GM19467 (cell line): ENCODE measurements at regions not wholly inside any gene's neighbourhood (a gene's known extent, or its start where the extent isn't known, plus 50 kb on each side); places are given as distances from the start of the nearest gene placed in this dataset.
A peak's percentile ranks its signal among the peaks of the same experiment; 100 is the strongest.

Experiments used
- ATAC-seq: cut with Tn5 transposase; IDR thresholded peaks from one replicate; pipeline ENCODE4 v1.9.1; 2021; ENCODE audit warnings: mild to moderate bottlenecking, moderate library complexity; ENCODE audit not compliant: unreplicated experiment

DNA sequence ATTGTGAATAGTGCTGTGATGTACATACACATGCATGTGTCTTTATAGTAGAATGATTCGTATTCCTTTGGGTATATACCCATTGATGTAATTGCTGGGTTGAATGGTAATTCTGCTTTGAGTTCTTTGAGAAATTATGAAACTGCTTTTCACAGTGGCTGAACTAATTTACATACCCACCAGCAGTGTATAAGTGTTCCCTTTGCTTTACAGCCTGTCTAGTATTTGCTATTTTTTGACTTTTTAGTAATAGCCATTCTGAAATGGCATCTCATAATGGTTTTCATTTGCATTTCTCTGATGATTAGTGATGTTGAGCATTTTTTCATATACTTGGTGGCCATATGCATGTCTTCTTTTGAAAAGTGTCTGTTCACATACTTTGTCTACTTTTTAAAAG is 54.5 kb upstream of the FAM78B start:
- no peak for ATAC-seq

- ATAC-seq = no peak
Observed at GRCh38 chr1:166233750-166234366, 67.1 kb upstream of the FAM78B start.

DNA sequence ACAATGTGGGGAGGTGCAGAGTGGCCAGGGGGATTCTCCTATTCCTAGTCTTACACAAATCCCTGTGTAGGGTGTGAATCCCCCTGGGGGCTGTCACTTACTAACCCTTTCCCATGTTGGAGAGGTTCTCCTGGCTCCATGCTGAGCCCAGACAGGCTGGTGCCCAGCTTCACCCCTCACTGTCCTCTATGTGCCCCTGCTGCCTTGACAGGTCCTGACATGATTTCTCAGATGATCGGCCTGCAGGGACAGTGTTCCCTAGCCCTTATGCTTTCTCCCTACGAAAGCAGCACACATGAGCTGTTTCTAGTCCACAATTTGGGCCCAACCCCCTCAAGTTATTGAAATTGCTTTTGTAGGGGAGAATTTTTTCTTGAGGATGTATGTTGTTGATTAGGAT is 68.9 kb upstream of the FAM78B start:
- no peak for ATAC-seq

DNA sequence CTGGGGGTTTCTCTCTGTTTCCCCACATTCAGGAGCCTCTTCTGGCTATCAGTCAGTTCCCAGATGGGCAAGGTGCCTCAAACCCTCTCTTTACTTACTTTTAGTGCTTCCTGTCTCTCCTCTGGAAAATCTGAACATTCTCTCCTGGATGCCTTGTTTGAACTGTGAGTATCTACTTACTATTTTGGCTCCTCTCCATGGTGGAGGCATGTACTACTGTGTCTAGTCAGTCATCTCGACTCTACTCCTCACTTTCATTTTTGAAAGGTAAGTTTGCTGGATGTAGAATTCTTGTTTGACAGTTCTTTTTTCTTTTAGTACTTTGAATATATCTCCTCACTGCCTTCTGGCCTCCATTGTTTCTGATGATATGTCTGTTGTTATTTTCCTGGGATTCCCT is 70.9 kb upstream of the FAM78B start:
- no peak for ATAC-seq

DNA sequence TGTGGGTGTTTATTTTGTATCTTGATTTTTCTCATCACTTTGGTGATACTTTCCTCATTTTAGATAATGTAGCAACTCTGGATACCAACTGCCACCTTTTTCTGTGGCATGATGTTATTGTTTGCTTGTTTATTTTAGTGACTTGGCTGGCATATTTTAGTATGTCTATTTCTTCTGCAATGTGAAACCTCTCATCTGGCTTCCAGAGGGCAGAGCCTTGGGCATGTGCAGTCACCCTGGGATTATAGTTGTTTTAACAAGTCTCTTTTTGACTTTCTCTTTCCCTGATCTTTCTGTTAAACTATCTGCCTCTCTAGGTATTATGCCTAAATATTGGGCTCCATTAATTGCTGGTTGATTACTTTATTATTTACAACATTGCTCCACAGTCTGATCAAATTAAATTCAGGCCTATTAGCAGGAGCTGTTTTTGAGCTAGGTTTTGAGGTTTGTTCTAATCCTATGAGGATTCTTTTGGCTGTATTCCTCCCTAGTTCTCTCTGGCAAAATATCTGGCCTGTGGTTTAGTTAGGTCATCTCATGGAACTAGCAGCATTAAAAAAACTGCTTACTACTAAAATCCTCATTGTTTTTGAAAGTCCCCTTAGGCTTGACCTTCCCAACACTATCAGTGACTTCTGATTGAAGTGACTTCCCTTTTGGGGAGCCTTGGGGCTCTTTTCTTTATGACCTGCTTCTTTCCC is 86.4 kb upstream of the FAM78B start:
- no peak for ATAC-seq

- no peak for ATAC-seq
Observed at GRCh38 chr1:166258017-166258416, 91.2 kb upstream of the FAM78B start.

- ATAC-seq = no peak
Observed at GRCh38 chr1:166261511-166261910, 94.7 kb upstream of the FAM78B start.

- ATAC-seq = no peak
Observed at GRCh38 chr1:166270476-166271150, 103.8 kb upstream of the FAM78B start.

DNA sequence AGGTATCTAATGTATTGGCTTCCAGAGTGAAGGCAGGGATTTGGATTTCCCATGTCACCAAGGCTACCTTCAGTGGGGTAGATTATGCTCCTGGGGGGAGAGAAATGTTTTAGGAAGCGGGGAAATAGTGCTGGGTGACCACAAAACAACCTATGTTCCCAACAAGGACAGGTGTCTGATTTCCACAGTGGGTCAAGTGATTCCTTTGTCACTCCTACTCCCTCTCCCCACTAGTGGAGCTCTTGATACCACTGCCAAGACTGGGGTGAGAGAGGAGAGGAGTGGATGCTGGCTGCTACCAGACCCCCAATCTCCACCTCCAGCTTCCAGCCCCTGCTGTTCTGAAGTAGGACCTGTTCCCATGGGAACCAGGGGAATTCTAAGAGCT is 104.3 kb upstream of the FAM78B start:
- no peak for ATAC-seq

- ATAC-seq = peak; percentile 58
Observed at GRCh38 chr1:166272155-166272554, 105.4 kb upstream of the FAM78B start.

- ATAC-seq = no peak
Observed at GRCh38 chr1:166272851-166273250, 106.0 kb upstream of the FAM78B start.

DNA sequence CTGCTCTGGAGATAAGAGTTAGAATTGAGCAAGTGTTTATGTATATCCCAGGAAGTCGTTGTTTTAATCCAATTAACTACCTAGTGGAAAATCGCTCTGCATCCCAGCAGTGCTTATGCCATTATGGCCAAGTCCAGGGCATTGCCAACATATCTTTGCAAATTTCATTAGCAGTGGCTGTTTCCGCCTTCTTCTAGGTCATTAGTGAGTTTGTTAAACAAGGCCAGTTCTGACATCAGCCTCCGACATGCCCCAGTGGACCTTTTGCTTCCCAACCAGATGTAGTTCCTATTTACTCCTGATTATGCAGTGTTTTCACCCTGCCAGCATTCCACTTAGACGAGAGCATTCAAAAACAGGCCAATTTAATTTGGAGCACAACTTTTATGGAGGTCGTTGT is 106.8 kb upstream of the FAM78B start:
- no peak for ATAC-seq

DNA sequence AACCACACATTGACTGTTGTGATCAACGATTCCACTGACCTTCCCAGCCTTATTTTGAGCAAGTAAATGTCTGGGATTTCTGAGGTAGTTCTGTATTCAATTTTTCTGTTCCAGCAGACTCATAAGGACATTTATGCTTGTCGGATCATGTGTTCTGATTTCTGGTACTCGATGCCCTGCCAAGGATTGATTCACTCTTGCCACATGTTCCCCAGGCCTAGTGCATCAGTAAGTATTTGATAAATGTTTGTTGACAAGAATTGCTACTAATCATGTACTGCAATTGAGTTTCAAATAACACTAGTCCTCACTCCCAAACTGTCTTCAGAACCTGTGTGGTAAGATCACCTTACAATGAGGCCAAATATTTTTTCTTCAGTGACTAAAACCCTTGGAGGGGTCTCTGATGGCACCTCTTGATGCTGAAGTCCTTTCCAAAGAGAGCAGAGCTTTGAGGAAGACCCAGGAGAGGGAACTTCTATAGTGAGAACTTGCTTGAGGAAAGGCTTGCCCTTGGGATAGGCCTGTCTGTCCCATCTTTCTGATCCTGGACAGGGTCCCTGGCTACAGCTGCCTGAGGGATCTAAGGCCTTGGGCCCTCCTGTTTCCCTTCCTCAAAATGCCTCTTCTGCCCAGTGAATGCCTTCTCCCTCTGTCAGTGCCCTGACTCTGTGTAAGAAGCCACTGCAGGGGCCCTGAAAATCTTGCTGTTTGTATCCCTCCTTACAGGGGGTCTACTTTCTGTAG is 115.8 kb upstream of the FAM78B start:
- ATAC-seq = no peak

DNA sequence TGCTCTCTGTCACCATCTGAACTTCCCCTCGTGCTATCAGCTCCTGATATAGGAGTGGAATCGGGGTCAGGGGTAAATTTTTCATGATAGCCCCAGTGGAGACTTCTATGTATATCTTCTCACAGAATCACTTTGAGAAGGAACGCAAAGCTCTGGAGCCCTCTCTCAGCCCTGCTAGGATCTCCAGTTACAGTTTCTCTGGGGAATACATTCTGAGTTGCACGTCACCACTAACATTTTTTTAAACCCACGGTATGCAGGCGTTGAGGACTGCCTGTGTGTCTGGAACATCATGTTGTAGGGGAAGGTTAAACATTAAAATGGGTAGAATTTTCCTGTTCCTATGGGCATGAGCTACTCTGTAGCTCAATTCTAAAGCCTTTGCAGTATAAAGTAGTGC is 116.4 kb upstream of the FAM78B start:
- ATAC-seq = no peak

DNA sequence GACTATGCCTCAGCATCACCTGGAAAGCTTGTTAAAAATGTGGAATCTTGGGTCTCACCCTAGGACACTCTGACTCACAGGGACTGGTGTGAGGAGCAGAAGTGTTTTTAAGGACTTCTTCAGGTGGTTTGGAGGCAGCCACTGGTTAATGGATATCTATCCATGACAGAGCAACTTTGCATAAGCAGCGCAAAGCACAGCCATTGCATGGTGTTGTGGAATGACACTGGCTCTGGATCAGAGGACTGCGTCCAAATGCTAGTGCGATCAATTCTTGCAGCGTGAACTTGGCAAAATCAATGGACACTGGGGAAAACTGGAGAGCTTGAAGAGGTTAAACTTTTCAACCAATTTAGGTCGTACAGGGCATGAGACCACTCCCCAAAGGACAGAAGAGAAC is 116.8 kb upstream of the FAM78B start:
- ATAC-seq = no peak

- ATAC-seq = no peak
Observed at GRCh38 chr1:166289309-166290050, 122.7 kb upstream of the FAM78B start.

GRCh38 chr1:166295656-166296055 is 128.9 kb upstream of the FAM78B start:
- ATAC-seq = no peak

- no peak for ATAC-seq
Observed at GRCh38 chr1:166297993-166298392, 131.2 kb upstream of the FAM78B start.

GRCh38 chr1:166300767-166301166 is 134.0 kb upstream of the FAM78B start:
- ATAC-seq = no peak

GRCh38 chr1:166302989-166303758 is 136.4 kb upstream of the FAM78B start:
- no peak for ATAC-seq
